Stomach (tissue), 8 donors: ENCODE measurements at regions not wholly inside any gene's neighbourhood (a gene's known extent, or its start where the extent isn't known, plus 50 kb on each side); places are given as distances from the start of the nearest gene placed in this dataset.

ENCODE experiments used
- DNase-seq, 2 donors: peaks; one replicate each; pipeline versions ENCODE4 v3.0.0 to v3.0.0-alpha.2; 2013 to 2019
- H3K27ac ChIP-seq, 5 donors: fragments of 200-600 bp in 4 of 5; sonication (generic) in 4 of 5; one replicate each; pipeline ENCODE4 v1.5.1; 2013 to 2019; ENCODE audit warnings: mild to moderate bottlenecking in 1 of 5, moderate library complexity in 1 of 5
- H3K27me3 ChIP-seq, 3 donors: fragments of 200-600 bp; sonication (generic); one replicate each; pipeline ENCODE4 v1.5.1; 2017 to 2019; ENCODE audit warnings: mixed run types in 1 of 3
- H3K36me3 ChIP-seq, 4 donors: fragments of 200-600 bp; sonication (generic); 1 replicate in 3 of 4; 2 replicates in 1 of 4; pipeline ENCODE4 v1.5.1; 2016 to 2019
- H3K4me1 ChIP-seq, 4 donors: fragments of 200-600 bp; sonication (generic); one replicate each; pipeline ENCODE4 v1.5.1; 2016 to 2019
- H3K4me3 ChIP-seq, 4 donors: fragments of 200-600 bp; sonication (generic) in 3 of 4; one replicate each; pipeline ENCODE4 v1.5.1; 2016 to 2019; ENCODE audit warnings: mild to moderate bottlenecking in 1 of 4
- H3K9me3 ChIP-seq, 4 donors: fragments of 200-600 bp; sonication (generic); one replicate each; pipeline ENCODE4 v1.5.1; 2016 to 2019
- EP300 ChIP-seq: sonication (generic); formaldehyde crosslinking; IDR thresholded peaks from one replicate; pipeline ENCODE4 v1.6.1; 2017; ENCODE audit warnings: antibody characterized with exemption
- POLR2A ChIP-seq, 4 donors: fragments of 450-650 bp; IDR thresholded peaks; one replicate each; pipeline ENCODE4 v1.6.1; 2016; ENCODE audit warnings: antibody characterized with exemption in 4 of 4, control low read depth in 2 of 4, mild to moderate bottlenecking in 1 of 4, moderate library complexity in 1 of 4
- POLR2AphosphoS5 ChIP-seq, 3 donors: sonication (generic); formaldehyde crosslinking; IDR thresholded peaks; one replicate each; pipeline ENCODE4 v1.6.1; 2016; ENCODE audit warnings: antibody characterized with exemption in 3 of 3
- WGBS, 5 donors: extraction: QIAGEN DNeasy Blood & Tissue Kit in 3 of 5; methylation state at CpG; one replicate each; pipeline versions ENCODE4 v1.1.5 to v1.1.7; 2013 to 2018; 5-methylcytosine and 5-hydroxymethylcytosine counted together
- intact Hi-C: fragments of 100-400 bp; cut with DNase I; formaldehyde crosslinking; loops from one replicate; pipeline ENCODE4 v1.15.1; 2023; ENCODE audit warnings: low total_unique reads
- TF ChIP-seq, protein P1 (sequence below), 7 experiments: fragments of 450-650 bp in 4 of 7; fragments of 200-600 bp in 3 of 7; sonication (generic) in 3 of 7; IDR thresholded peaks; one replicate each; pipeline ENCODE4 v1.5.1; 2016 to 2019; ENCODE audit warnings: antibody characterized with exemption in 7 of 7, control low read depth in 2 of 7, mild to moderate bottlenecking in 1 of 7
- donor health status: healthy with polysubstance abuse.
- donor health status: Bipolar disorder and iron deficiency.
- donor health status: healthy.

DNA sequence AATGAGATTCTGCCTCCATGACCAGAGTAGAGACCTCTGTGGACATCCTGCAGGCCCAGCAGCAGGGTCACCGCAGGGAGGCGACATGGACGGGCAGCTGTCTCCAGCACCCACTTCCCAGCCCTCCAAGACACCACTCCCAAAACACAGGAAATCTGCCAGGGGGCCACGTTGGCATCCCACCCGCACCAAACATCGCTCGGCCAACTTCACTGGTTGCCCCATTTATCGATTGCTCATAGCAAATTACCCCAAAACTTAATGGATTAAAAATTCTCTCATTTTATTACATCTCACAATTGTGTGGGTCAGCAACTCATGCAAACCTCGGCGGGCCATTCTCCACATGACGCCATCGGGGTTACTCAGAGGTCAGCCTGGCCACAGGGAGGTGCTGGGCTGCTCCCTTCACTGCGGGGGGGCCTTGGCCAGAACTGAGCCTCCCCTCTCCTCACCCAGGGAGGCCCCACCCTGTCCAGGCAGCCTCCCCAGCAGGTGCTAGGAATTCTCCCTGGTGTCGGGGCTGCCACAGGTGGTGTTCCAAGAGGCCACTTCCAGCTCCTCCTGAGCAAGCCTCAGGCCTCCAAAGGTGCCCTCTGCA is 420.7 kb upstream of the MYT1L start:
- peaks cover 0 to 21% (median 15%) of the 10 kb centered on the region in 4 donors for H3K9me3 ChIP-seq
- H3K4me1 ChIP-seq: no peaks in the 10 kb centered on the region
- no peak for DNase-seq
- no peak overlapping the region for H3K4me3 ChIP-seq
- H3K36me3 ChIP-seq: no peaks in the 10 kb centered on the region
- TF ChIP-seq POLR2A (IDR thresholded peaks at IDR 0.05) (no peak), POLR2AphosphoS5 (IDR thresholded peaks at IDR 0.05) (no peak), EP300 (no peak)
- TF ChIP-seq, protein P1, sequence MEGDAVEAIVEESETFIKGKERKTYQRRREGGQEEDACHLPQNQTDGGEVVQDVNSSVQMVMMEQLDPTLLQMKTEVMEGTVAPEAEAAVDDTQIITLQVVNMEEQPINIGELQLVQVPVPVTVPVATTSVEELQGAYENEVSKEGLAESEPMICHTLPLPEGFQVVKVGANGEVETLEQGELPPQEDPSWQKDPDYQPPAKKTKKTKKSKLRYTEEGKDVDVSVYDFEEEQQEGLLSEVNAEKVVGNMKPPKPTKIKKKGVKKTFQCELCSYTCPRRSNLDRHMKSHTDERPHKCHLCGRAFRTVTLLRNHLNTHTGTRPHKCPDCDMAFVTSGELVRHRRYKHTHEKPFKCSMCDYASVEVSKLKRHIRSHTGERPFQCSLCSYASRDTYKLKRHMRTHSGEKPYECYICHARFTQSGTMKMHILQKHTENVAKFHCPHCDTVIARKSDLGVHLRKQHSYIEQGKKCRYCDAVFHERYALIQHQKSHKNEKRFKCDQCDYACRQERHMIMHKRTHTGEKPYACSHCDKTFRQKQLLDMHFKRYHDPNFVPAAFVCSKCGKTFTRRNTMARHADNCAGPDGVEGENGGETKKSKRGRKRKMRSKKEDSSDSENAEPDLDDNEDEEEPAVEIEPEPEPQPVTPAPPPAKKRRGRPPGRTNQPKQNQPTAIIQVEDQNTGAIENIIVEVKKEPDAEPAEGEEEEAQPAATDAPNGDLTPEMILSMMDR (IDR thresholded peaks at IDR 0.05): no peak
- no peak overlapping the region for H3K27ac ChIP-seq
- H3K27me3 ChIP-seq: no peaks in the 10 kb centered on the region
- 91 to 96% (median 94%) methylated on average over 13 to 14 of the region's 14 CpGs for WGBS, 5 donors
- intact Hi-C loops: no loop called here

DNA sequence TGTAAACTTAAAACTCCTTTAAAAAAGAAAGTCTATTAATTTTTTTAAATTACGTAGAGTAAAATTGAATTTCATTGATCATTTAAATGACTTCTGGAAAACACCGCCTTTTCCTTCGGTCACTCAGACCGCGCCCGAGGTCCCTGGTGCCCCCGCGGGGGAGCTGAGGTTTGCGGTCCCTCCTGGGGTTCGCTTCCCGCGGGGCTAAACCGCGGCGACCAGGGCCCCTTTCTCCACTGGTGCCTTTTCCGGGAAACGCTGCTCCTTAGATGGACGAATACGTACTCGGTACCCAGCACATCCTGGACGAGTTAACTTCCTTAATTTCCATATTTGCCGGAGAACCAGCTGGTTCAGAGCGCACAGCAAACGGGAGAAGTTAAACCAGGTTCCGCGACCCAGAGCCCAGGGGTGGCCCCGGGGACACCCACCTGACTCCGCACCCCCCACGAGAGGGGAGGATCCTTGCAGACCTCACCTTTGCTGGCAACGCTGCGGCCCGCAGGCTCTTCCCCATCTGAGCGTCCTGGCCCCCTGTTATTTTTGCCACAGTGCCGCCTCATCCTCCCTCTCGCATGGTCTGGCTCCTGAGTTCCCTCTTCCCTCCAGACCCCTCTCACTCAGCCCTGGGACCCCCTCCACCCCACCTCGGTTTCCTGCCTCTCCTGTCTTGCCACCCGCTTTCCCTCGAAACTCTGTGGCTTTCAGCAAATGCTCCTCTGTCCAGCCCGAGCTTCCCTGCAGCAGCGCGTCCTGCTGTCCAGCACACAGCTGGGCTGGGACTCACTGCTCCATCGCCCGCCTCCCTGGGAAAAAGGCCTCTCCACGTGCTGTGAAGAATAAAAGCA is 420.0 kb upstream of the MYT1L start:
- TF ChIP-seq EP300: no peak
- TF ChIP-seq, protein P1 (IDR thresholded peaks at IDR 0.05): no peak
- Histone ChIP-seq H3K27me3 (no peaks in the 10 kb centered on the region), H3K27ac (no peak overlapping the region), H3K4me3 (no peak overlapping the region), H3K9me3 (peaks cover 0 to 21% (median 15%) of the 10 kb centered on the region in 4 donors), H3K36me3 (no peaks in the 10 kb centered on the region), H3K4me1 (no peaks in the 10 kb centered on the region)
- intact Hi-C loops: no loop called here
- DNase-seq: no peak
- WGBS, 5 donors: 92 to 96% (median 95%) methylated on average over 42 to 44 of the region's 44 CpGs

DNA sequence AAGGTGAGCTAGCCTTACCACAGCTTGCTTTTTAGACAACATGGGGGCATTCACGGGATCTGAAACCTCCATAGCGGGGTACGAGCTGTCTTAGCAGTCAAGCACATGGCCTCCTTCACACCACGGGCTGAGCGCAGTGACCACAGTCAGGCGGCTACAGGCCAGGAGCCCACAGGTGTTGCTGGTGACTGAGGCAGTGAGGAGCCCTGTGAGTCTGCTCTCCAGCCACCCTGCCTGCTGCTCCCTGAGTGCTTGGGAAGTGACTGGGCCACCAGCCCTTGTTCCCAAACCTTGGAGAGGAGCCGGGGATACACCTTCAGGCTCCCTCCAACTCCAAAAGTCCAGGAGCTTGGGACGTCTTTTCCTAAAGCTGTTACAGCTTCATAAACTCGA is 418.1 kb upstream of the MYT1L start:
- DNase-seq: no peak
- no peak overlapping the region for H3K27ac ChIP-seq
- TF ChIP-seq, protein P1 (IDR thresholded peaks at IDR 0.05): no peak
- TF ChIP-seq EP300 (no peak), POLR2AphosphoS5 (IDR thresholded peaks at IDR 0.05) (no peak), POLR2A (IDR thresholded peaks at IDR 0.05) (no peak)
- peaks cover 0 to 21% (median 12%) of the 10 kb centered on the region in 4 donors for H3K9me3 ChIP-seq
- intact Hi-C loops: no loop called here
- WGBS, 5 donors: 83 to 92% (median 89%) methylated on average over 4 to 9 of the region's 9 CpGs
- no peaks in the 10 kb centered on the region for H3K27me3 ChIP-seq
- no peaks in the 10 kb centered on the region for H3K36me3 ChIP-seq
- no peaks in the 10 kb centered on the region for H3K4me1 ChIP-seq
- H3K4me3 ChIP-seq: no peak overlapping the region

DNA sequence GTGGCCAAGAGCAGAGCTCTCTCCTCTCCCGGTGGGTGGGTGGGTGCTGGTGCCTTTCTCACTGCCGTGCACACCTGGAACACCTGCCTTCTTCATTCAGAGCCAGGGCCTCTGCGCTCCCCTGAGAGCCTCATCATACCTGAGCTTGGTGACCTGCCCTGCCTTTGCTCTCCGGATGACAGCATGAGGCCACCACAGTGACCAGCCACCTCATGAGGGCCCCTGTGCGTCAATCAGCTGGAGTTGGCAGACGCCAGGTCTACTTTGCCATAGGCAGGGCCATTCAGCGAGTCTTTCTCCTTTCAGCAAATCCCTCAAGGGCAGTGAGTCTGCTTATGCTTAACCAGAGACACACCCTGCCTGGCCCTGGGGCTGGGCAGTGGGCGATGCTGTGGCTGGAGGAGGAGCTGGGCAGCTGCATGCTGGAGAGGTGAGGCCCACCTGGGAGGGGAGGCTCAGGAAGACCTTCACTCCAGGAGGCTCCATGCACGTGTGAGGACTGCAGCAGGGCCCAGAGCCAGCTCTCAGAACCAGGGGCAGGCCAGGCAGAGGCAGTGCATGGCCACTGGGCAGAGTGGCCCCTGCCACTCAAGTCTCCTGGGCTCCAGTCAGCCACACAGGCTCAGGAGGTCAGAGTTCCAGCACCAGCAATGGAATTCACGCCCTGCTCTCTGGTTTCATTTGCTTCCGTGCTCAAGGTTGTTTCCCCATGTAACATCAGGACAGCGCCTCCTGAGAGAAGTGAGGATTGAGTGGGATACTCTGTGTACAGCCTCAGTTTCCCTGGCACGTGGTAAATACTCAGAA is 417.5 kb upstream of the MYT1L start:
- Histone ChIP-seq H3K9me3 (peaks cover 0 to 15% (median 6%) of the 10 kb centered on the region in 4 donors), H3K4me3 (no peak overlapping the region), H3K36me3 (no peaks in the 10 kb centered on the region), H3K27ac (no peak overlapping the region), H3K4me1 (peaks cover 0 to 5% (median 0%) of the 10 kb centered on the region in 4 donors), H3K27me3 (no peaks in the 10 kb centered on the region)
- DNase-seq: no peak
- intact Hi-C loops: no loop called here
- WGBS, 5 donors: 66 to 76% (median 73%) methylated on average over 13 of the region's 13 CpGs
- TF ChIP-seq POLR2A (IDR thresholded peaks at IDR 0.05): no peak
- TF ChIP-seq, protein P1 (IDR thresholded peaks at IDR 0.05): no peak
- no peak for TF ChIP-seq POLR2AphosphoS5 (IDR thresholded peaks at IDR 0.05)
- no peak for TF ChIP-seq EP300
